Pancreas (tissue), 10 donors: ENCODE measurements at regions not wholly inside any gene's neighbourhood (a gene's known extent, or its start where the extent isn't known, plus 50 kb on each side); places are given as distances from the start of the nearest gene placed in this dataset.
"Not testable (repeated sequence)": the region's sequence is repeated elsewhere in the genome, so short reads cannot be mapped to it uniquely, and the experiment has no call there.

Experiments
- ATAC-seq, 4 donors: fragments of 200-7000 bp; cut with Tn5 transposase; one replicate each; pipeline versions ENCODE4 v1.8.0 to v1.9.1; 2020; ENCODE audit warnings: mild to moderate bottlenecking in 4 of 4, moderate library complexity in 4 of 4
- DNase-seq, 6 donors: peaks; one replicate each; pipeline ENCODE4 v3.0.0-alpha.2; 2020
- FAIRE-seq: peaks from 2 replicates; lab custom pipeline; 2012; peaks lifted over from hg19 to GRCh38; lab: Jason Lieb, UNC
- H3K27ac ChIP-seq, 4 donors: fragments of 200-600 bp; sonication (generic); 1 replicate in 3 of 4; 2 replicates in 1 of 4; pipeline versions ENCODE4 v1.5.0 to v1.8.0; 2020
- H3K27me3 ChIP-seq, 4 donors: fragments of 200-600 bp; one replicate each; pipeline ENCODE4 v1.8.0; 2021
- H3K36me3 ChIP-seq, 3 donors: fragments of 200-600 bp; sonication (generic) in 1 of 3; one replicate each; pipeline versions ENCODE4 v1.5.0 to v1.8.0; 2020 to 2021
- H3K4me1 ChIP-seq, 3 donors: fragments of 200-600 bp; one replicate each; pipeline ENCODE4 v1.8.0; 2021
- H3K4me3 ChIP-seq, 4 donors: fragments of 200-600 bp; sonication (generic) in 2 of 4; one replicate each; pipeline versions ENCODE4 v1.5.0 to v1.8.0; 2020 to 2021
- H3K9me3 ChIP-seq, 4 donors: fragments of 200-600 bp; one replicate each; pipeline ENCODE4 v1.8.0; 2021
- CTCF ChIP-seq, 4 donors: fragments of 200-600 bp; sonication (generic) in 3 of 4; IDR thresholded peaks; one replicate each; pipeline versions ENCODE4 v1.5.0 to v1.8.0; 2021; ENCODE audit warnings: antibody characterized with exemption in 4 of 4
- WGBS, 2 donors: extraction: QIAGEN DNeasy Blood & Tissue Kit; methylation state at CpG; one replicate each; pipeline ENCODE4 v1.1.7; 2013; 5-methylcytosine and 5-hydroxymethylcytosine counted together
- intact Hi-C, 3 donors: fragments of 100-400 bp; cut with DNase I; formaldehyde crosslinking; loops; one replicate each; pipeline versions ENCODE4 v1.11.1 to v1.14.2; 2022
- donor health status: healthy with polysubstance abuse.
- donor health status: DM: no; HTN: no; CAD: no; lungs with moderate emphysema.
- donor health status: DM: no; HTN: no; CAD: no.
- donor health status: control.
- donor health status: control.
- donor health status: Bipolar disorder and iron deficiency.
- donor health status: DM: yes; HTN: yes; CAD: no.
- donor health status: DM: no; HTN: no; CAD: no.
- donor health status: DM: no; HTN: no; CAD: no.
- donor health status: DM: yes; HTN: yes; CAD: no.

- TF ChIP-seq CTCF (IDR thresholded peaks at IDR 0.05), result no peak
- ATAC-seq, result no peak
- H3K9me3 ChIP-seq, result no peaks in the 10 kb centered on the region
- H3K4me1 ChIP-seq, result peaks cover 0 to 7% (median 3%) of the 10 kb centered on the region in 3 donors
- no peak for FAIRE-seq
- H3K4me3 ChIP-seq, result no peak overlapping the region
- no peak for DNase-seq
- no peaks in the 10 kb centered on the region for H3K27me3 ChIP-seq
- intact Hi-C loops, result no loop called here
- 97 to 99% methylated on average over 3 of the region's 3 CpGs for WGBS, 2 donors
- H3K36me3 ChIP-seq, result no peaks in the 10 kb centered on the region
- no peak overlapping the region for H3K27ac ChIP-seq
Measured at GRCh38 chr21:43284700-43285099, 115.9 kb downstream of the CRYAA start.

- Histone ChIP-seq H3K4me1 (peaks cover 0 to 7% (median 3%) of the 10 kb centered on the region in 3 donors), H3K36me3 (no peaks in the 10 kb centered on the region), H3K9me3 (no peaks in the 10 kb centered on the region), H3K27me3 (no peaks in the 10 kb centered on the region), H3K27ac (no peak overlapping the region), H3K4me3 (no peak overlapping the region)
- TF ChIP-seq CTCF (IDR thresholded peaks at IDR 0.05), result no peak
- intact Hi-C loops, result no loop called here
- DNase-seq (no peak), ATAC-seq (no peak), FAIRE-seq (no peak)
- 93 to 100% methylated on average over 1 of the region's 1 CpG for WGBS, 2 donors
Measured at GRCh38 chr21:43284238-43284637, 115.4 kb downstream of the CRYAA start.

DNA sequence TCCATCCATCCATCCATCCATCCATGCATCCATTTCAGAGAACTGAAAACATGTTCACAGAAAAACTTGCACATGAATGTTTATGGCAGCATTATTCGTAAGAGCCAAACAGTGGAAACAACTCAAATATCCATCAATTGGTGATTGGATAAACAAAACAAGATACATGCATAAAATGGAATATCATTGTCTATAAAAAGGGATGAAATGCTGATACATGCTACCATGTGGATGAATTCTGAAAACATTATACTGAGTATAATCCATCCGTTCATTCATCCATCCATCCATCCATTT is 115.1 kb downstream of the CRYAA start:
- DNase-seq, intact Hi-C loops, H3K4me3 ChIP-seq, H3K4me1 ChIP-seq, ATAC-seq, H3K9me3 ChIP-seq, FAIRE-seq, H3K27ac ChIP-seq, H3K36me3 ChIP-seq, H3K27me3 ChIP-seq: not testable (repeated sequence)
- 88 to 99% methylated on average over 2 of the region's 2 CpGs for WGBS, 2 donors

DNA sequence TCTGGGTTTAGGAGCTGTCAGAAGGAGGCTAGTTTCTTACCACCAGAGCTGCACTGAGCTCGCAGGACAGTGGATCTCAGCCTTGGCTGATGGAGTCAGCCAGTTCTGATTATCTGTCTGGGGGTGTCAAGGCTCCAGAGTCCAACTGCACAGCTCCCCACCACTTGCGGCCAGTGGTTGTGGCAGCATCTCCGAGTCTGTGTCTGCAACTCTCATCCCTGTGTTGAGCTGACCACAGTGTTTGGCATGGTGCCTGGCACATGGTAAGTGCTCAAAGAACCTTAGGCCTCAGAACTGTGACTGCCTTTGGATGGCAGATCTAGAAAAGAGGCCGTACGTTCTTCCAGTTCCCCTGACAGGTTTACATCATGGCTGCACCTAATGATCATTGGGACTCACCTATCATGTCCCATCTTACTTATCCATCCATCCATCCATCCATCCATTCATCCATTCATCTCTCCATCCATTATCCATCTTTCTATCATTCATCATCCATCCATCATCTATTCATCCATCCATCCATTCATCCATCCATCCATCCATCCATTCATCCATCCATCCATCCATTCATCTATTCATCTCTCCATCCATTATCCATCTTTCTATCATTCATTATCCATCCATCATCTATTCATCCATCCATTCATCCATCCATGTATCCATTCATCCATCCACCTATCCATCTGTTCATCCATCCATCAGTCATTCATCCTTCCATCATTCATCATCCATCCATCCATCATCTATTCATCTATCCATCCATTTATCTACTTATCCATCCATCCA is 114.5 kb downstream of the CRYAA start:
- H3K27me3 ChIP-seq, result no peaks in the 10 kb centered on the region
- no peaks in the 10 kb centered on the region for H3K36me3 ChIP-seq
- intact Hi-C loops, result no loop called here
- 89% methylated on average over 5 of the region's 5 CpGs for WGBS, 2 donors
- no peak overlapping the region for H3K4me3 ChIP-seq
- H3K27ac ChIP-seq, result no peak overlapping the region
- no peak for ATAC-seq
- peak in 1 of 6 donors; percentile 16 for DNase-seq
- H3K9me3 ChIP-seq, result no peaks in the 10 kb centered on the region
- TF ChIP-seq CTCF (IDR thresholded peaks at IDR 0.05), result no peak
- peaks cover 0 to 7% (median 0%) of the 10 kb centered on the region in 3 donors for H3K4me1 ChIP-seq
- FAIRE-seq, result no peak

DNA sequence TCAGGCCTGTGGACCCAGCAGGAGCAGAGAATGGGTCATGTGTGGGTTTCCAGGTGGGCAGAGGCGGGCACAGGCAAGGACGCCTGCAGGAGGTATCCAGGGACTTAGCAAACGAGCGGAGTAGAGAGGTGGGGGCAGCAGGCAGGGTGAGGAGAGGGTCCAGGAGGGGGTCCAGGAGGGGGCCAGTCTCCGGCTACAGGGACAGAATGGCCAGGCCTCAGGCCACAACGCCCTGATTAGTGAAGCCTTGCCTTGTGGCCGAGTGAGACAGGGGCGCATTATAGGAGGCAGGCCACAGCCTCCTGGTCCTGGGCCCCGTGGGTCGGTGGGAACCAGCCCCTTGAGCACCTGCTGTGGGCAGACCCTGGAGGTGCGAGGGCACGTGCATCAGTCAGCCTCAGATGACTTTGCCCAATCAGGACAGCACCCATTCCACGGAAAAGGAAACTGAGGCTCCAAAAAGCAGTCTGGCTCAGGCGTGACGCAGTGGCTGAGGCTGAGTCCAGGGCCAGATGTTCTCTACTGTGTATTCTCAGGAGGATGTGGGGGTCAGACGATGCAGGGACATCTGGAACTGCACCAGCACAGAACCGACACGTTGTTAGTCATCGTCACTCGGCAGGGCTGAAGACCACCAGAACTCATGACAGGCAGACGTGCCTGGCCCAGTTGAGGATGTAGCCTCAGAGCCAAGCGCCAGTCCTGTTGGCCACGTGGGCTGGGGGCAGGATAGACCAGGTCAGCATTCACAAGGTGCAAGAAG is 113.7 kb downstream of the CRYAA start:
- Histone ChIP-seq H3K4me3 (no peak overlapping the region), H3K36me3 (no peaks in the 10 kb centered on the region), H3K9me3 (no peaks in the 10 kb centered on the region), H3K4me1 (peaks cover 0 to 1% (median 0%) of the 10 kb centered on the region in 3 donors), H3K27ac (no peak overlapping the region), H3K27me3 (no peaks in the 10 kb centered on the region)
- WGBS, 2 donors, result 85 to 93% methylated on average over 23 of the region's 23 CpGs
- ATAC-seq, result no peak
- TF ChIP-seq CTCF (IDR thresholded peaks at IDR 0.05), result no peak
- DNase-seq, result peak in 2 of 6 donors; percentile 14 to 34
- intact Hi-C loops, result no loop called here
- FAIRE-seq, result no peak
